Activated naive CD4-positive, alpha-beta T cell (primary cell): ENCODE measurements at regions not wholly inside any gene's neighbourhood (a gene's known extent, or its start where the extent isn't known, plus 50 kb on each side); places are given as distances from the start of the nearest gene placed in this dataset.

Experiments
- DNase-seq, 4 experiments: peaks; one replicate each; lab custom pipeline; 2025; lab: John Stamatoyannopoulos, UW

GRCh38 chr4:123990310-123990870 is 593.8 kb downstream of the SPRY1 start:
- DNase-seq: no peak

GRCh38 chr4:123994917-123995316 is 598.3 kb downstream of the SPRY1 start:
- no peak for DNase-seq

- no peak for DNase-seq
Observed at GRCh38 chr4:123995936-123996335, 599.3 kb downstream of the SPRY1 start.

- DNase-seq: no peak
Observed at GRCh38 chr4:123996718-123997510, 600.3 kb downstream of the SPRY1 start.

GRCh38 chr4:123997776-123998449 is 601.3 kb downstream of the SPRY1 start:
- DNase-seq: no peak

GRCh38 chr4:124000233-124000632 is 603.6 kb downstream of the SPRY1 start:
- DNase-seq: no peak

- DNase-seq: no peak
Observed at GRCh38 chr4:124015766-124016165, 619.2 kb downstream of the SPRY1 start.

GRCh38 chr4:124017185-124017785 is 620.7 kb downstream of the SPRY1 start:
- no peak for DNase-seq

- DNase-seq: no peak
Observed at GRCh38 chr4:124018383-124019317, 622.1 kb downstream of the SPRY1 start.

GRCh38 chr4:124019749-124020549 is 623.4 kb downstream of the SPRY1 start:
- no peak for DNase-seq

GRCh38 chr4:124025000-124025399 is 628.4 kb downstream of the SPRY1 start:
- DNase-seq: no peak

GRCh38 chr4:124025428-124025827 is 628.8 kb downstream of the SPRY1 start:
- no peak for DNase-seq

- no peak for DNase-seq
Observed at GRCh38 chr4:124028182-124028581, 631.6 kb downstream of the SPRY1 start.

- no peak for DNase-seq
Observed at GRCh38 chr4:124030147-124030546, 633.6 kb downstream of the SPRY1 start.

GRCh38 chr4:124032035-124032434 is 635.4 kb downstream of the SPRY1 start:
- no peak for DNase-seq

- no peak for DNase-seq
Observed at GRCh38 chr4:124035364-124036041, 638.9 kb downstream of the SPRY1 start.

- DNase-seq: no peak
Observed at GRCh38 chr4:124037236-124037635, 640.6 kb downstream of the SPRY1 start.

- no peak for DNase-seq
Observed at GRCh38 chr4:124044330-124044729, 647.7 kb downstream of the SPRY1 start.

GRCh38 chr4:124044867-124045266 is 648.3 kb downstream of the SPRY1 start:
- no peak for DNase-seq

GRCh38 chr4:124046190-124046589 is 649.6 kb downstream of the SPRY1 start:
- DNase-seq: no peak
